ENCODE measurements at regions not wholly inside any gene's neighbourhood (a gene's known extent, or its start where the extent isn't known, plus 50 kb on each side); places are given as distances from the start of the nearest gene placed in this dataset.

GRCh38 chr22:47727641-47728040 lies 965.2 kb downstream of the TBC1D22A start:
- DNase-seq = no peak
- intact Hi-C loops (cut with DNase I) = no loop called here

DNA sequence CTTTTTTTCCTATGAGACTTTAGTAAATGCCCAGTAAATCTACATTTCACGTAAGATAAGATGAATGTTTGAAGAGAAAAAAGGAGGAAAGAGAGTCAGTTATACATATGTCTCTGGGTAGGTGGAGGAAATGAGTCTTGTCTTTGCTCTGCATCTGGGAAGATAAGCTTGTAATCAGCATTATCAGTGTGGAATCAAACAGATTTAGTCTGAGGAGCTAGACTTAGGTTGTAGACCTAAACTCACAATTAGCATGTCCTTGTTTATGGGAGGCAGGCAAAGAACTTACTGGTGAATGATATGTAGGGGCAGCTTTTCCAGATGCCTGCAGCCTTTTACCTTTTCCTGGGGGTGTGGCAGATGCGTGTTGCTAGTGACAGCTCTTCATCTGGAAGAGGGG lies 962.3 kb downstream of the TBC1D22A start:
- intact Hi-C loops (cut with DNase I) = no loop called here
- DNase-seq = no peak

DNA sequence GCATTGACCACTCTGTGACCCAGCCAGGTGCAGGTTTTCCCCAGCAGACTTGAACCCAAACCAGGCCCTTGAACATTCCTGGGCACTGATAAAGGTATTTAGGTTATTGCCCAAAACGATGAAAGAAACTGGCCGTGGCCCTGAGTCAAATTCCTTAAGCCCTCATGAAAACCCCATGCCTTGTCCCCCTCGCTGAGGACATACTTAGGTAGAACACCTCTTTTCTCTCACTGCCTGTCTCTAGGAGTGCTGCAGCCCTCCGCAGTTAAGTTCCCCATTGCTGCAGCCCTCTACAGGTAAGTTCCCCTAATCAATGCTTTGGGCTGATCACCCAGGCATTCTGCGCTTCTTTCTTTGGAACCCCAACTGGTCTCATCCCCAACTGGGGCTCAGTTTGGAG lies 961.6 kb downstream of the TBC1D22A start:
- no peak for DNase-seq
- intact Hi-C loops (cut with DNase I) = no loop called here

- no peak for DNase-seq
- intact Hi-C loops (cut with DNase I) = no loop called here
These were observed 955.9 kb downstream of the TBC1D22A start for GRCh38 chr22:47718337-47718736.

- DNase-seq = peak in 2 of 10 donors; percentile 45 to 63
- intact Hi-C loops (cut with DNase I) = no loop called here
These were observed 954.6 kb downstream of the TBC1D22A start for GRCh38 chr22:47716890-47717615.

GRCh38 chr22:47715866-47716578 lies 953.6 kb downstream of the TBC1D22A start:
- peak in 2 of 10 donors; percentile 46 to 64 for DNase-seq
- intact Hi-C loops (cut with DNase I) = no loop called here

DNA sequence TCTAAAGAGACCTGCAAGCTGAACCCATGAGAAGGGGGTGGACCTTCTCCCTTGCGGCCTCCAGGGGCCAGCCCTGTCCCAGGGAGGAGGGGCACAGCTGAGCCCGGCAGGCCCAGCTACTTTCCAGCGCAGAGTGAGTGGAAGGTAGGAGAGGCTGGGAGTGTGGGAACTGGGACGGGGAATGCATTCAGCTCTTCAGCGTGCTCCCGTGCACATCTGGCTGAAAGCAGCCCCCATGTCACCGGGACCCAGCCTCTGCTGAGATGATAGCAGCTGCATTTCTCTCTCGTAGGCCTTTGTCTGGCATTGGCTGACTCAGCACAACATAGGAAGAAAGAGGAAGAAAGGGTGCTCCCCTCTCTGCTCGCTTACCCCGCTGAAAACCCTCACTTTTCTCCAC lies 951.5 kb downstream of the TBC1D22A start:
- intact Hi-C loops (cut with DNase I) = no loop called here

DNA sequence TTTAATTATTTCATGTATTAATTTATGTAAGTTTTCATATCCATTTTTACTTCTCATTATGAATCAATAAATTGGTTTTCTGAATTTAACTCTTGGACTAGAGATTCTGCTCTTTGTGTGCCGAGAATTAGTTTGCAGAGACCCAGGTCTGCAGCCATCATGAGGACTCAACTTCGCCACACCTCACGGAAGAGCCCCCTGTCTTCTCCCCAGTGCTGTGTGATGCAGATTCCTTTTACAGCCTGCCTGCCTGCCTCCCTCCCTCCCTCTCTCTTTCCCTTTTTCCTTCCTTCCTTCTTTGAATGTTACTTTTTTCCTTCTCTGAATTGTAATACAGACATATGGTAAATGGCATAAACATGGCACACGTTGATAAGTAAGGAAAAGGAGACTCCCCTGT lies 947.7 kb downstream of the TBC1D22A start:
- intact Hi-C loops (cut with DNase I) = no loop called here
- DNase-seq = no peak

More for the DNA sequence above, 951.5 kb downstream of the TBC1D22A start:
- peak in 1 of 10 donors; percentile 47 for DNase-seq

- no peak for DNase-seq
- intact Hi-C loops (cut with DNase I) = no loop called here
These were observed 942.9 kb downstream of the TBC1D22A start for GRCh38 chr22:47705350-47705749.

- DNase-seq = no peak
- intact Hi-C loops (cut with DNase I) = no loop called here
These were observed 936.5 kb downstream of the TBC1D22A start for GRCh38 chr22:47698906-47699305.

DNA sequence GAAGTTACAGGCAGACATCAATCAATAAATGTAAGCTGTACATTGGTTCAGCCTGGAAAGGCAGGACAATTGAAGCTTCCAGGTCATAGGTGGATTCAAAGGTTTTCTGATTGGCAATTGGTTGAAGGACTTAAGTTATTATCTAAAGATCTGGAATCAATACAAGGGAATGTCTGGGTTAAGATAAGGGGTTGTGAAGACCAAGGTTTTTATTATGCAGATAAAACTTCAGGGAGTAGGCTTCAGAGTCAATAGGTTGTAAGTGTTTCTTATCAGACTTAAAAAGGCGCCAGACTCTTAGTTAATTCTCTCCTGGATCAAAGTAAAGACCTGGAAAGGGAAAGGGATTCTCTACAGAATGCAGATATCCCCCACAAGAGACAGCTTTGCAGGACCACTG lies 935.4 kb downstream of the TBC1D22A start:
- intact Hi-C loops (cut with DNase I) = no loop called here
- no peak for DNase-seq

DNA sequence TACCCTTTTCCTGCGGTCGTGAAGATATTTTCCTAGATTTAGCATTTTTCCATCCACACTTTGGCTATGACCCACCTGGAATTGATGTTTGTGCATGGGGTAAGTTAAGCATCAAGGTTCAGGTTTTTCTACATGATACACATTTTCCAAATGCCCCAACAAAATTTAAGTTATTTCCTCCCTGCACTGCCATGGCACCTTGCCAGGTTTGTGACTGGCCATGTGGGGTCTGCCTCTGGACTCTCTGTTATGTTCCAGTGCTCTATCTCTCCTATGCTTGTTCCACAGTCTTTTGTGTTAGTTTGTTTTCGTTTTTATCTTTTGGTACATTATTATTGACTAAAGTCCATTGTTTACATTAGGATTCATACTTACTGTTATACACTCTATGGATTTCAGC lies 934.3 kb downstream of the TBC1D22A start:
- intact Hi-C loops (cut with DNase I) = no loop called here
- DNase-seq = no peak

- intact Hi-C loops (cut with DNase I) = no loop called here
- no peak for DNase-seq
These were observed 932.7 kb downstream of the TBC1D22A start for GRCh38 chr22:47695176-47695575.

GRCh38 chr22:47694536-47695130 lies 932.2 kb downstream of the TBC1D22A start:
- DNase-seq = no peak

DNA sequence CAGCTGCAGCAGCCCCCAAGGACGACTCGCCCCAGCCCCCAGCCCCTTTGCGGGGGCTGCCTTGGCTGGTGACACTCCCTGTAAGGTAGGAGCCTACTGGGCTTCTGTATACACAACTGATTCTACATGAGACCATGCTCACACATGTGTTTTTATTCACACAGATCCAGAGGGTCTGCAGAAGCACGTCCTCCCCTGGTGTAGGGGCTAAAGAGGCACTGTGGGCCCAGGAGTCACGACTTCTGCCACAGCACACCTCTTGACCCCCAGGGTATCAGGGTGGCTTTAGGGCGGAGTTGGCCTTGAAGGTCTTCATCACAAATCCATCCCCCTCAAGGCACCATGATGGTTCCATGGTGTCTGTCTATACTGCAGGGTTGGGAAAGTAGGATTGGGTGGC lies 931.2 kb downstream of the TBC1D22A start:
- DNase-seq = no peak
- intact Hi-C loops (cut with DNase I) = no loop called here

More at GRCh38 chr22:47694536-47695130, 932.2 kb downstream of the TBC1D22A start:
- intact Hi-C loops (cut with DNase I) = no loop called here

DNA sequence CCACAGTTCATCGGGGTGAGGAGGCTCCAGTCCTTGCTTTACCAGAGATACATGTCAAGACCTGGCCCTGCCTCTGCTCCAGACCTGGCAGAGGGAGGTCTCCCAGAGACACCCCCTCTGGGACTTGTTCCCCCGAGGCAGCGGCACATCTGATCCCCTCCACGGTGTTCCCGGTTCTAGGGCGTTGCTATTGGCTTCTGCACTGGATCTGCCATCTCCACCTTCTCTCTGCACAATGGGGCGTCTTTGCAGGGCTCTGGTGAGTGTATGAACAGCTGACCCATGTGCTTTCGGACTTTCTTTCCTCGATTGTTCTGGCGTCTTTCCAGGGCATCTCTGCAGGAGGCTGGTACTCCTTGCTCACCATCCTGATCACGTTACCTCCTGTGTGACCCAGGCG lies 930.4 kb downstream of the TBC1D22A start:
- intact Hi-C loops (cut with DNase I) = no loop called here
- no peak for DNase-seq

DNA sequence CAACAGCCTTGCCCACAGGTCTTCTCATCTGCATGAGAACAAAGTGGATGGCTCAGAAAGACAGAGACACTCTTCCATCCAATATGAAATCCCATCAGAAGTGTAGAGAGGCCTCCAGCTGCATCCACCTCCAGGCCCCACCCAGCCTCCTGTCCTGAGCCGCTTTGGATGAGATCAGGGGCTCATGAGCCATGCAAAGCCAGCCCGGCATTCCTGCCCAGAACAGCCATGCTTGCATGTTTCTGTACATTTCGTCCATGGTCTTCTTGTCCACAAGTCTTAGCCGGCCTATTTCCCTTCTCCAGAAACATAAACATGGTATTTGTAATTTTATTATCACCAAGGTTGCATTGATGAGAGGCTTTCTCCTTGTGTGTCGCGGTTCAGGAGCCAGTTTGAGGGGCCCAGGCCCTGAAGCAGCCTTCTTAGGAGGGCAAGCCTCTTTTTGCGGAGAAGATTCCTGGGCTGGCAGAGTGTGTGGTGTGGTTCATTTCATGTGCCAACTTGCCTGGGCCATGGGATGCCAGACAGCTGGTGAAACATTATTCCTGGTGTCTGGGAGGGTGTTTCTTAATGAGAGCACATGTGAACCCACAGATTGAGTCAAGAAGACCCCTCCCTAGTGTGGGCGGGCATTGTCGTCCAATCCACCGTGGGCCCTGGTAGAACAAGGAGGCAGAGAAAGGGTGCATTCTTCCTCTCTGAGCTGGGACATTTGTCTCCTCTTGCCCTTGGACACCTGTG lies 928.9 kb downstream of the TBC1D22A start:
- DNase-seq = no peak
- intact Hi-C loops (cut with DNase I) = no loop called here

GRCh38 chr22:47690586-47690985 lies 928.1 kb downstream of the TBC1D22A start:
- no peak for DNase-seq
- intact Hi-C loops (cut with DNase I) = no loop called here

- intact Hi-C loops (cut with DNase I) = no loop called here
- DNase-seq = no peak
These were observed 927.7 kb downstream of the TBC1D22A start for GRCh38 chr22:47690166-47690565.

DNA sequence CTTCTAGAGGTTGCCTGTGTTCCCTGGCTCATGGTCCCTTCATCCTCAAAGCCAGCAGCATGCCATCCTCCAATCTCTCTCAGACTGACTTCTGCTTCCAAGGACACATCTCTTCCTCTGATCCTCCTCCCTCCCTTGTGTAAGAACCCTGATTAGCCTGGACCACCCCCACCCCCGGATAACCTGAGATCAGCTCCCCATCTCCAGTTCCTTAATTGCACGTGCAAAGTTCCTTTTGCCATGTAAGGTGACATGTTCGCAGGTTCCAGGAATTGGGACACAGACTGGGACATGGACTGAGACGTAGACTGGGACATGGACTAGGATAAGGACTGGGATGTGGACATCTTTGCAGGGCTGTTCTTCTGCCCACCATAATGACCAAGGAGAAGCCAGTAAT lies 925.3 kb downstream of the TBC1D22A start:
- intact Hi-C loops (cut with DNase I) = no loop called here

DNA sequence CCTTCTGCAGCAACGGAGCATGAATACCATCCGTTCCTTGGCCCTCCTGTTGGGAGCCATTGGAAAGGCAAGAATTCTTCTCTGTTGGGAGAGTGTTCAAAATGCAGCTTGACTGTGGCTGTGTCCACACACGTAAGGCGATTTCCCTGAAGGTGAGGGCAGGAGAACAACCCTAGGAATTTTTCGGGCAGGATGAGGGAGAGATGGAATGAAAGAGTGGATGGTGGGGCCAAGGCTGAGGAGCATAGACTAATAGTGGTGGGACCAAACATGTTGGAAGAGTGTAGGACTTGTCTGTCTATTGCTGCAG lies 924.9 kb downstream of the TBC1D22A start:
- intact Hi-C loops (cut with DNase I) = no loop called here
- DNase-seq = no peak

More for the DNA sequence above, 925.3 kb downstream of the TBC1D22A start:
- DNase-seq = no peak

Data from posterior cingulate gyrus (tissue), 11 donors.